NCI-H345 treated with DMSO at 0.1 percent for 48 hours (cell line): ENCODE measurements at regions not wholly inside any gene's neighbourhood (a gene's known extent, or its start where the extent isn't known, plus 50 kb on each side); places are given as distances from the start of the nearest gene placed in this dataset.

Experiments
- DNase-seq: peaks from one replicate; lab custom pipeline; 2025; ENCODE audit not compliant: unreplicated experiment; lab: John Stamatoyannopoulos, UW

DNA sequence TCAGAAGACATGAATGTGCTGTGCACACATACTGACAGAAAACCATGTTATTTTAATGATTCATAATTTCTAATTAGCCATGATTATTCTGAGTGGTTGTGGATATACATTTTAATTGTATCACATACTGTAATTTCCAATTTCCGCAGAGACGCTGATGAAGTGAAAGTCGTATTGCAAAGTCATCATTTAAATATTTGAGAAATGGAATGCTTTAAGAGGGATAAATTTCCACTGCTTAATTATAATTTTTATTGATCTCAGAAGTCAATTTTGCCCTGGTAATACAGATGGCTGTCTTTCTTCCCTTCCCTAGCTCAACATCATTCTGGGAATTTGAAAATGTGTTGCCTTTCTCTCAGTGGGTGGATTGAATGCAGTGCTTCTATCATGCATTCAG is 819.3 kb downstream of the ROBO2 start:
- no peak for DNase-seq

DNA sequence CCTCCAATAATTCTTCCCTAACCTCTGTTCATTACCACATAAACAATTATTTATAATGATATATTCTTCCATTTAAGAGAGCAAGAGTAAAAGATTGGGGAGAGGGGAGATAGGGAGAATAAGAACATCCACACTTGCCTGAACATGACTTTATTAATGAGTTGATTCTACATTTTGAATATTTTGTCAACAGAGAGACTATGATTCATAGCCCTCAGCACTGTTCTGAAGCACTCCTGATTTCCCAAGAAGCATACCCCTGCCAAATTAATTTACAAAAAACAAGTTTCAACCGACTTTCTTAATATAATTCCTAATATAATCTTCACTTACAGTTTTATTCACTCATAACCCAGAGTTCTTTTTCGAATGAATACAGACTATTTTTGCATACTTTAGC is 828.8 kb downstream of the ROBO2 start:
- no peak for DNase-seq

DNA sequence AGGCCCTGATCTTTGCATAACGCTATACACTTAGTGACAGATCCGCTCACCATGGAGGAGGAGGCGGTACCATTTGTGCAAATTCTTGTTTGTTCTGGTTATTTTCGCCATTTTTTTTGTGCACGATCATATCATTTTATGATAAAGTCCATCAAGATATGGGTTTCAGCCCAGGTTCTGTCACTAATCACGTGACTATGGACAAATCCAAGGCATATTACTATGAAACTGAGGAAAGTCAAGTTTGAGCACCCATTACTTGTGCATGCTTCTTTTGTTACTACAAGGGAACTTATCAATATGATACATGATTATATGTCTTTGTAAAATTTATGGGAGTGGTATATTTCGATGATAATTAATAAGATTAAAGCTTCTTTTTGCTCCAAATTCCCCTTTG is 829.5 kb downstream of the ROBO2 start:
- no peak for DNase-seq

- no peak for DNase-seq
These were observed 831.5 kb downstream of the ROBO2 start for GRCh38 chr3:77871436-77871835.

DNA sequence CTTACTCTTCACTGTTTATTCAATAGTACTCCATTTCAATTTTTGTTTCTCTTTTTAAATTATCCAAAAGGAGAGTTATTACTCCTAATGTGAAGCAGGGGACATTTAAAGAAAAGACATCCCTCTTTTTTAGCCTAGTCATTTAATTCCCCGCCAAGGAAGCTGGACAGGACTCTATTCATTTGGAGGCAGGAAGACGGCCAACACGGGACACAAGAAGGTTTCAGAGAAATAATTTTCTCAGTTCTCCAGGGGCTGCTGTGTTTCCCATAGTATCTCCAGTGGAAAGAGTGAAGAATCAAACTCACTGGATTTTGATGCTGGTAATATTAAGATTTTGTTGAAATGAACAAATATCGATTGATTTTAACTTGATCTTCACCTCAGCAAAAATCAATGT is 833.7 kb downstream of the ROBO2 start:
- no peak for DNase-seq

DNA sequence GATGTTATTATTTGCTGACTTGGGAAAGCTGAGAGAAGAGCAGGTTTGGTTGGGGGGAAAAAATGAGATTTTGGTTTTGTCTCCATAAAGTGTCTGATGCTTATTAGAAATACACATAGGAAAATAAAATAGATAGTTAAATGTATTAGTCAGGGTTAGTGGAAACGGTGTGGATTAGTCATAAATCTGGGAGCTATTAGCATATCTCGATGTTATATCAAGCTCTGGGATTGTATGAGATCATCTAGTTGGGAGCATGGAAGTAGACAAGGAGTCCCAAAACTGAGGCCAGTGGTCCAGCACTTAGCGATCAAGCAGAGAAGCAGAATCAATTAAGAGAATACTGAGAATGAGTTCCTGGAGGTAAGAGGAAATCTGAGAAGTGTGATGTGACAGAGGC is 845.5 kb downstream of the ROBO2 start:
- DNase-seq, result no peak

DNA sequence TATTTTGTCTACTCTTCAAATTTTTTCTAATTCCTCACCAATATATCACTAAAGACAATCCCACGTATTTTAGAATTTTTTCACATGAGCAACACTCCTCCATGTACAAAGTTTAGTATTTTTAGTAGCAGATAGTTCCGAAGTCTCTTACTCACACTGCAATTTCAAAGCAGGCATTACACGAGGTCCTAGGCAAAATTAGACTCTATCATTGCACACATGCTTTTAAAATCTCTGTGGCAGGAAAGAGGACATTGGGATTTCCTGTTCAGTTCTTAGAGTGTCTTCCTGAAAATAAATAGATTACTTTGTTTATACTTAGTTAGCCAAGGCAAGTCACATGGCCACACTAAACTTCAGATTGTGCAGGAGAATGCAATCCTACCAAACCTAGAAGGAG is 847.7 kb downstream of the ROBO2 start:
- no peak for DNase-seq

- DNase-seq, result no peak
These were observed 849.7 kb downstream of the ROBO2 start for GRCh38 chr3:77889616-77890015.

- DNase-seq, result no peak
These were observed 858.7 kb downstream of the ROBO2 start for GRCh38 chr3:77898621-77899020.

DNA sequence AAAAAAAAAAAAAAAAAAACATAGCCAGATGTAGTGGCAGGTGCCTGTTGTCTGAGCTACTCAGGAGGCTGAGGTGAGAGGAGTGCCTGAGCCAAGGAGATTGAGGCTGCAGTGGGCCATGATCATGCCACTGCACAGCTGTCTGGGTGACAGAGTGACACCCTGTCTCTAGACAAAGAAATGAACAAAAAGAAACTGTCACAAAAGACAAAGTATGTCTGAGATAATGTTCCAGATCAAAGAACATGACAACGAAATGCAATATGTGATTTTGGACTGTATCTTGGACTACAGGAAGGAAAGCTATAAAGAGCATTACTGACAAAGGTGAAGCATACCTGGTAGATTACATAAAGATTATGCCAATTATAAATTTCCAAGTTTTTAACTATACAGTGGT is 862.8 kb downstream of the ROBO2 start:
- no peak for DNase-seq

DNA sequence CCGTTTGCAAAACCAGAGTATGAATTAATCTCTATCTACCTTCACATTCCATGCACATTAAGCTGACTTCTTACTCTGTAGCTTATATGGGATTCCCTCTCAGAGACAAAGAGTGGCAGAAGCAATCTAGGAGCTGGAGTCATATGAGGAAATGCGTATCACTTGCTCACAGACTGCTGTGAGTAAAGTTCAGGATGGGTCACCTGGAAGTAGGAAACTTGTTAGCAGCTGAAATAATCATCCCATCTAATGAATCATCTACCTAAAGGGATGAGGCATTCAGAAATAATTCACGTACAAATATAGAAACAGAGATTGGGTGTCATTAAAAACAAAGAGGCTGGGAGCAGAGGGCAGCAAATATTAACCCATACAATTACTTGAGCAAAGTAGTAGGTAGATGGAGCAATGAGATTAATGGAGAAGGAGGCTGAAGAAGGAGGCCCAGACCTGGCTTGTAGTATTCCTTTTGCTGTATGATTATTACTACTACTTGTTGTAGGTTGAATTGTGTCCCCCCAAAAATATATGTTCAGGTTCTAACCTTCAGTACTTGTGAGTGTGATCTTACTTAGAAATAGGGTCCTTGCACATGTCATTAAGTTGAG is 866.3 kb downstream of the ROBO2 start:
- DNase-seq, result no peak

DNA sequence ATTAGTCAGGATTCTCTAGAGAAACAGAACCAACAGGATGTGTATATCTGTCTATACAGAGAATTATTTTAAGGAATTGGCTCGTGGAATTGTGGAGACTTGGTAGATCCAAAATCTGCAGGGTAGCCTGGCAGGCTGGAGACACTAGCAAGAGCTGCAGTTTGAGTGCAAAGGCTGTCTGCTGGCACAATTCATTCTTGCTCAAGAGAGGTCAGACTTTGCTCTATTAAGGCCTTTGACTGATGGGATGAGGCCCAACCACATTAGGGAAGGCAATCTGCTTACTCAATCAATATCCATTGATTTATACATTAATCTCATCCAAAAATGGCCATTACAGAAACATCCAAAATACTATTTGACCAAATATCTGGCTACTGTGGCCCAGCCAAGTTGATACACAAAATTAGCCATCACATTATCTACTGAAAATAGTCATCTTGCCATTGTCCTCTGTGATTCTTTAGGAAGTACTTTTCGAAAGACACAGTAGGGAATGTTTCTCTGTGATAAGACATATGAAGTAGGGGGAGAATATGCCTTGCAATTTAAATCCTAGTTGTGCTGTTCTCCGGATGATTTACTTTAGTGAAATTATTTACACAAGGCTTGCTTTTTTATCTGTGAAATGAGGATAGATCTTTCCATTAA is 873.8 kb downstream of the ROBO2 start:
- no peak for DNase-seq

- no peak for DNase-seq
These were observed 875.4 kb downstream of the ROBO2 start for GRCh38 chr3:77915336-77915735.

GRCh38 chr3:77917225-77917624 is 877.3 kb downstream of the ROBO2 start:
- no peak for DNase-seq

DNA sequence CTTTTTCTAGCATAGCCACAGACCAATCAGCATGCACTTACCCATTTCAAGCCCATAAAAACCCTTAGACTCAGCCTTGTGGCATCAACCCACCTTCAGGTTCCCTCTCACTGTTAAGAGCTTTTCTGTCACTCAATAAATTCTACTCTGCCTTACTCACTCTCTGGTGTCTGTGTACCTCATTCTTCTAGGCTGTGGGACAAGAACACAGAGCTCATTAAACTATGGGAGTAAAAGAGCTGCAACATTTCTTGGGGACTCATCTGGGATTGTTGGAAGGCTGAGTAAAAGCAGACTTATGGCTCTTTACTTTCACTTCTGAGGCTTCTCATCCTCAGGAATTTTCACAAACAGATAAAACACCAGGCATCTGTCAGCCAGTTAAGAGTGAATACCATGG is 879.3 kb downstream of the ROBO2 start:
- no peak for DNase-seq

GRCh38 chr3:77931255-77932009 is 891.5 kb downstream of the ROBO2 start:
- peak; percentile 51 for DNase-seq

DNA sequence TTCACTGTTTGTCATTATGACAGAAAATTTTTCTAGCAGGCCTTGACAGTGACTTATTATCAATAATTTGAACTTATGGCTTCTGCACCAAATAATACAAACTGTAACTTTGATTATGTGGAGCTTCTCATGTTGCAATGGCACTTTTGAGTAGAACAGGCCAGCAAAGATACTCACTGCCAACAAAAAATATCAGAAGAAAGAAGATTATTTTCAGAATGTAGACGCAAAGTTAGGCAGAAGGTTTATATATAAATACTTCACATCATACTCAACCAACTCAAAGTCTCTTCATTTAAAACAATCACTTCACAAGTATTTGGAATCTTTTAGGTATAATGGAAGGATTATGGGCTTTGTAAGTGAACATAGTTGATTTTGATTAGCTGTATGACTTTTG is 893.0 kb downstream of the ROBO2 start:
- no peak for DNase-seq

DNA sequence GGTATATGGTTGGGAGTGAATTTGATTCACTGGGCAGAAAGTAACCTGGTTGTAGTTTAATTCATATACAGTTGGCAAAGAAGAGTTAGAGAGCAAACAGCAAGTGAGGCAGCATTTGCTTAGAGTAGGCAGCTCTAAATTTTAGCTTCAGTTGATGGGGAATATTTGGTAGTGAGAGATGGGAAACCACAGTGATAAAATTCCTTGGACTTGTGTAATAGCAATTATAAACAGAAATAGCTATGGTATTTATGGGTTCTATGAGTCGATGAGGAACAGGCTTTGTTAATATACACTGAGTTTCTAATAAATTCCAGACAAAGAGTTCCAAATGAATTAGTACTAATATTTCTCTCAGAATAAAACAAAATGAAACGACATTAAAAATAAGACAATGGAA is 894.0 kb downstream of the ROBO2 start:
- no peak for DNase-seq

DNA sequence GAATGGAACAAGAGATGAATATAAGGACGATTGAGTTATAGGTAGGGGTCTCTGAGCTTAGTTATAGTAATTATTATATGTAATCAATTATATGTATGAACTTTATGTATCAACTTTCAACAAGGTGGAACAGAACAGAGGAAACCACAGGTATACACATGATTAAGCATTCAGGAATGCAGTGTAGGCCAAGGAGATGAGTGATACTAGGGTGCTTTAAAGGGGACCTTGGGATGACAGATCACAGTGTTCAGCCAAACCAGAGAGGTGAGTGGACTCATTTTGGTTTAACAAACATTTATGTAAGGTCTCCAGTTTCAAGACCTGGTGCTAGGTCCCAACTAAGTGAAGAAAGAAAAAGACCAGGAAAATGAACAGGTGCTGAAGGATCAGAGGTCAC is 895.5 kb downstream of the ROBO2 start:
- no peak for DNase-seq

GRCh38 chr3:77939726-77940125 is 899.8 kb downstream of the ROBO2 start:
- DNase-seq, result no peak

DNA sequence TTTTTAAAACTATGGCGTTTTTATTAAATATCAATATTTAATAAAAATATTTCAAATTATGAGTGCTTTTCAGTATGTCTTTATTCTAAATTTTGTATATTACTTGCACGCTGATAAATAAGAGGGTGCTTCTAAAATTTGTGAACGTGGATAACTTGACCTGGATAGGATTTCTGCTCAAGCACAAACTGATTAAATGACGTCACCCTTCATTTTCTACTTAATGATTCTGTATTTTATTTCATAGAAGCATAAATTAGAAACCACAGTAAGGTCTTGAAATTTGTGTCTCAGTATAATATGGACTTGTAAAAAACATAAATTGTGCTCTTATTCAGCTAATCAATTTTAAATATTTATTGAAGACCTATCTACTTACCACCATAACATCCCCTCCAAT is 903.7 kb downstream of the ROBO2 start:
- DNase-seq, result no peak

GRCh38 chr3:77945320-77945719 is 905.4 kb downstream of the ROBO2 start:
- DNase-seq, result no peak

DNA sequence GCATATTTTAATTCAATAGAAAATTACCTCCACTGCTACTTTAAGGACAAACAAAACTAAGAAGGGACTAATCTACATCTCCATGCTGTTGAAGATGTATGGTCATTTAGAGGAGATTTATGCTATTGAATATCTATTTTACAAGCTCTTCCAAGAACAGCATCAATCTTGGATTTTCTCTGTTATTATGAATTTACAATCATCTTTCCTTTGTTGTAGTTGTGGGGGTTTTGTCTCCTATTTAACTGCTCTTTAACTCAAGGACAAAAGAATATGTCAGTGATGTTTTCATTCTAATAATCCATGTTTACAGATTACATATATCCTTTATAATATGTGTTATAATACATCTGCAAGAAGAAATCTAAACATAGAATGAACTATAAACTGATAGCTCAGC is 907.8 kb downstream of the ROBO2 start:
- no peak for DNase-seq
